HG03558 (cell line): ENCODE measurements at regions not wholly inside any gene's neighbourhood (a gene's known extent, or its start where the extent isn't known, plus 50 kb on each side); places are given as distances from the start of the nearest gene placed in this dataset.

Source experiments
- ATAC-seq: cut with Tn5 transposase; IDR thresholded peaks from one replicate; pipeline ENCODE4 v1.9.1; 2021; ENCODE audit warnings: moderate number of reproducible peaks; ENCODE audit not compliant: unreplicated experiment; ENCODE audit errors: extremely low read depth

GRCh38 chr10:4120096-4120853, 335.3 kb upstream of the KLF6 start:
- ATAC-seq, result no peak

- ATAC-seq, result no peak
Observed at GRCh38 chr10:4119107-4119506, 334.1 kb upstream of the KLF6 start.

GRCh38 chr10:4117604-4118003, 332.6 kb upstream of the KLF6 start:
- ATAC-seq, result no peak

- no peak for ATAC-seq
Observed at GRCh38 chr10:4111643-4112042, 326.6 kb upstream of the KLF6 start.

- no peak for ATAC-seq
Observed at GRCh38 chr10:4109469-4109868, 324.5 kb upstream of the KLF6 start.

- ATAC-seq, result no peak
Observed at GRCh38 chr10:4108693-4109092, 323.7 kb upstream of the KLF6 start.

GRCh38 chr10:4107285-4107851, 322.4 kb upstream of the KLF6 start:
- no peak for ATAC-seq

- no peak for ATAC-seq
Observed at GRCh38 chr10:4103603-4104002, 318.6 kb upstream of the KLF6 start.

GRCh38 chr10:4102802-4103344, 317.9 kb upstream of the KLF6 start:
- ATAC-seq, result no peak

GRCh38 chr10:4101918-4102654, 317.1 kb upstream of the KLF6 start:
- no peak for ATAC-seq

- no peak for ATAC-seq
Observed at GRCh38 chr10:4100380-4100779, 315.4 kb upstream of the KLF6 start.

- no peak for ATAC-seq
Observed at GRCh38 chr10:4099202-4099601, 314.2 kb upstream of the KLF6 start.

GRCh38 chr10:4095166-4095917, 310.3 kb upstream of the KLF6 start:
- ATAC-seq, result no peak

- no peak for ATAC-seq
Observed at GRCh38 chr10:4094751-4095150, 309.7 kb upstream of the KLF6 start.

- no peak for ATAC-seq
Observed at GRCh38 chr10:4093438-4093837, 308.4 kb upstream of the KLF6 start.

- no peak for ATAC-seq
Observed at GRCh38 chr10:4088354-4089066, 303.5 kb upstream of the KLF6 start.

GRCh38 chr10:4086131-4086898, 301.3 kb upstream of the KLF6 start:
- ATAC-seq, result no peak

- no peak for ATAC-seq
Observed at GRCh38 chr10:4083509-4084003, 298.5 kb upstream of the KLF6 start.

- no peak for ATAC-seq
Observed at GRCh38 chr10:4082861-4083260, 297.9 kb upstream of the KLF6 start.
